Calu3 (cell line): ENCODE measurements at regions not wholly inside any gene's neighbourhood (a gene's known extent, or its start where the extent isn't known, plus 50 kb on each side); places are given as distances from the start of the nearest gene placed in this dataset.

Experiments used
- BruUV-seq: library from RNA; stranded (reverse); fragments of 400-500 nt; replicated peaks from 2 replicates; lab custom pipeline; 2021; lab: Mats Ljungman, UMichigan
- CTCF ChIA-PET: fragments of 300-600 bp; sonication (Branson Sonifier 250); formaldehyde crosslinking; loops from one replicate; lab custom pipeline; 2022; ENCODE audit warnings: antibody characterized with exemption; lab: Charles Lee
- DNase-seq: peaks from one replicate; pipeline ENCODE4 v3.0.0; 2022
- H3K27ac Mint-ChIP-seq: one replicate; pipeline ENCODE4 v1.8.0; 2022; ENCODE audit warnings: mixed read lengths; ENCODE audit not compliant: unreplicated experiment
- H3K27me3 Mint-ChIP-seq: one replicate; pipeline ENCODE4 v1.8.0; 2022; ENCODE audit warnings: mixed read lengths; ENCODE audit not compliant: unreplicated experiment
- H3K36me3 Mint-ChIP-seq: one replicate; pipeline ENCODE4 v1.8.0; 2022; ENCODE audit warnings: mild to moderate bottlenecking, moderate library complexity, mixed read lengths; ENCODE audit not compliant: insufficient read depth, unreplicated experiment
- H3K4me1 Mint-ChIP-seq: one replicate; pipeline ENCODE4 v1.8.0; 2022; ENCODE audit warnings: mild to moderate bottlenecking, low read depth, mixed read lengths; ENCODE audit not compliant: unreplicated experiment
- H3K4me3 Mint-ChIP-seq: one replicate; pipeline ENCODE4 v1.8.0; 2022; ENCODE audit warnings: mild to moderate bottlenecking, low read depth, moderate library complexity, mixed read lengths; ENCODE audit not compliant: unreplicated experiment
- H3K9me3 Mint-ChIP-seq: one replicate; pipeline ENCODE4 v1.8.0; 2022; ENCODE audit warnings: low read depth, mixed read lengths; ENCODE audit not compliant: unreplicated experiment
- CTCF ChIP-seq: fragments of 200-600 bp; IDR thresholded peaks from one replicate; pipeline ENCODE4 v1.8.0; 2022; ENCODE audit warnings: antibody characterized with exemption; ENCODE audit not compliant: unreplicated experiment
- intact Hi-C: fragments of 100-400 bp; cut with micrococcal nuclease; formaldehyde crosslinking; loops from one replicate; pipeline ENCODE4 v1.10.0; 2022; ENCODE audit not compliant: unreplicated experiment

DNA sequence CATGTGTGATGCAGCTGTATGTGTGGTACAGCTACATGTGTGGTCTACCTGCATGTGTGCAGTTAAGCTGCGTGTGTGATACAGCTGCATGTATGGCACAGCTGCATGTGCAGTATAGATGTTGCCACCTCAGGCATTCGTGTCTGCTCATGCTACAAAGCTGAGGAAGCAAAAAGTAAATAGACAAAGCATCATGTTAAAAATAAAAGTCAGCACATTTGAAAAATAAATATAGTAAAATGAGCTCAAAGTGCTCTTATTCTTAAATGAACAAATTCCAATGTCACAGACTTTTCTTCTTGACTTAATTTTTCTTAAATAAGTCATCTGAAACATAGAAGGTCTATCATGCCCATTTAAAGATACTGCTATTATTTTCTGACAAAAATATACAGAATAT is 519.3 kb upstream of the SOX11 start:
- no peak for TF ChIP-seq CTCF
- no peak overlapping the region for H3K4me3 Mint-ChIP-seq
- CTCF ChIA-PET, result no interaction called here
- intact Hi-C loops, result no loop called here
- H3K4me1 Mint-ChIP-seq, result no peaks in the 10 kb centered on the region
- no peak overlapping the region for H3K27ac Mint-ChIP-seq
- peaks cover 7% of the 10 kb centered on the region for H3K9me3 Mint-ChIP-seq
- BruUV-seq, result no TSS peak
- no peaks in the 10 kb centered on the region for H3K27me3 Mint-ChIP-seq
- DNase-seq, result no peak
- no peaks in the 10 kb centered on the region for H3K36me3 Mint-ChIP-seq

DNA sequence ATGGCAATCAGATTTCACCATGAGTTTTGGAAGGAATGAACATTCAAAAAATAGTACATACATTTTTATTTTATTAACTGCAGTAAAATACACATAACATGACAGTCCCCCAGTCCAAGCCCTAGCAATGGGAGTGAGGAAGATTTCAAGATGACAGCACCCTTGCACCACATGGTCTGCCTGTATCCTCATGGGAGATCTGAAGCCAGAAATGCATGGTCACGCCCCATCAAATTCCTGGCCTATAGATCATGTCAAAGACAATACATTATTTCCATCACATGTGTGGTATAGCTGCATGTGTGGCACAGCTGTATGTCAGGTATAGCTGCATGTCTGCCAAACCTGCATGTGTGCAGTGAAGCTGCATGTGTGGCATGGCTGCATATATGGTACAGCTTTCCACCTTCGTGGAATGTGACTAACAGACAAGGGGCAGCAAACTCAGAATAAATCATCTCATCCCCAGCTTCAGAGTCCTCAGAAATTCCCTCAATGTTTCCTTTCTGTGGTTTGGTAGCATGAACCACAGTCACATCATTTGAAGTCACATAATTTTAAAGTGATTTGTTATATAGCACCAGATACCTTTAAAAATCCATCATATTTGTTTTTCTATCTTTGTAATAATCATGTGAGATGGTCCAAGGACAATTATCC is 518.2 kb upstream of the SOX11 start:
- no peak overlapping the region for H3K27ac Mint-ChIP-seq
- CTCF ChIA-PET, result no interaction called here
- no peak for TF ChIP-seq CTCF
- no peak overlapping the region for H3K4me3 Mint-ChIP-seq
- H3K36me3 Mint-ChIP-seq, result no peaks in the 10 kb centered on the region
- intact Hi-C loops, result no loop called here
- no TSS peak for BruUV-seq
- no peaks in the 10 kb centered on the region for H3K27me3 Mint-ChIP-seq
- DNase-seq, result no peak
- peaks cover 7% of the 10 kb centered on the region for H3K9me3 Mint-ChIP-seq
- no peaks in the 10 kb centered on the region for H3K4me1 Mint-ChIP-seq

GRCh38 chr2:5175231-5175630 is 517.0 kb upstream of the SOX11 start:
- no peak for DNase-seq
- no peaks in the 10 kb centered on the region for H3K27me3 Mint-ChIP-seq
- BruUV-seq, result no TSS peak
- H3K36me3 Mint-ChIP-seq, result no peaks in the 10 kb centered on the region
- CTCF ChIA-PET, result no interaction called here
- no peaks in the 10 kb centered on the region for H3K4me1 Mint-ChIP-seq
- peaks cover 4% of the 10 kb centered on the region for H3K9me3 Mint-ChIP-seq
- no peak overlapping the region for H3K27ac Mint-ChIP-seq
- no peak for TF ChIP-seq CTCF
- no peak overlapping the region for H3K4me3 Mint-ChIP-seq
- intact Hi-C loops, result no loop called here

GRCh38 chr2:5176764-5177163 is 515.4 kb upstream of the SOX11 start:
- H3K36me3 Mint-ChIP-seq, result no peaks in the 10 kb centered on the region

More at GRCh38 chr2:5176764-5177163, 515.4 kb upstream of the SOX11 start:
- CTCF ChIA-PET, result no interaction called here
- Mint-ChIP-seq H3K4me3 (no peak overlapping the region), H3K4me1 (no peaks in the 10 kb centered on the region), H3K27ac (no peak overlapping the region), H3K9me3 (peaks cover 4% of the 10 kb centered on the region), H3K27me3 (no peaks in the 10 kb centered on the region)
- DNase-seq, result no peak
- no TSS peak for BruUV-seq
- TF ChIP-seq CTCF, result no peak
- intact Hi-C loops, result no loop called here
